ENCODE measurements at regions not wholly inside any gene's neighbourhood (a gene's known extent, or its start where the extent isn't known, plus 50 kb on each side); places are given as distances from the start of the nearest gene placed in this dataset.
"Not testable (repeated sequence)": the region's sequence is repeated elsewhere in the genome, so short reads cannot be mapped to it uniquely, and the experiment has no call there.

GRCh38 chr5:30523061-30523460 is 670.4 kb upstream of the CDH6 start:
- DNase-seq (ENCODE audit: low read depth in 4 of 4, low spot score in 2 of 4) = peak in 1 of 4 donors; percentile 10

GRCh38 chr5:30505014-30505886 is 688.2 kb upstream of the CDH6 start:
- DNase-seq (ENCODE audit: low read depth in 4 of 4, low spot score in 2 of 4) = no peak

- DNase-seq (ENCODE audit: low read depth in 4 of 4, low spot score in 2 of 4) = no peak
Observed at GRCh38 chr5:30502277-30502676, 691.2 kb upstream of the CDH6 start.

- DNase-seq (ENCODE audit: low read depth in 4 of 4, low spot score in 2 of 4) = no peak
Observed at GRCh38 chr5:30501065-30501464, 692.4 kb upstream of the CDH6 start.

- no peak for DNase-seq (ENCODE audit: low read depth in 4 of 4, low spot score in 2 of 4)
Observed at GRCh38 chr5:30500513-30500912, 693.0 kb upstream of the CDH6 start.

GRCh38 chr5:30499402-30499801 is 694.1 kb upstream of the CDH6 start:
- no peak for DNase-seq (ENCODE audit: low read depth in 4 of 4, low spot score in 2 of 4)

GRCh38 chr5:30498972-30499371 is 694.5 kb upstream of the CDH6 start:
- no peak for DNase-seq (ENCODE audit: low read depth in 4 of 4, low spot score in 2 of 4)

- not testable (repeated sequence) for DNase-seq (ENCODE audit: low read depth in 4 of 4, low spot score in 2 of 4)
Observed at GRCh38 chr5:30498509-30498908, 695.0 kb upstream of the CDH6 start.

GRCh38 chr5:30494113-30494512 is 699.4 kb upstream of the CDH6 start:
- DNase-seq (ENCODE audit: low read depth in 4 of 4, low spot score in 2 of 4) = not testable (repeated sequence)

GRCh38 chr5:30479104-30479503 is 714.4 kb upstream of the CDH6 start:
- no peak for DNase-seq (ENCODE audit: low read depth in 4 of 4, low spot score in 2 of 4)

GRCh38 chr5:30475429-30475828 is 718.1 kb upstream of the CDH6 start:
- no peak for DNase-seq (ENCODE audit: low read depth in 4 of 4, low spot score in 2 of 4)

- DNase-seq (ENCODE audit: low read depth in 4 of 4, low spot score in 2 of 4) = no peak
Observed at GRCh38 chr5:30469691-30470090, 723.8 kb upstream of the CDH6 start.

- no peak for DNase-seq (ENCODE audit: low read depth in 4 of 4, low spot score in 2 of 4)
Observed at GRCh38 chr5:30458681-30459080, 734.8 kb upstream of the CDH6 start.

- DNase-seq (ENCODE audit: low read depth in 4 of 4, low spot score in 2 of 4) = not testable (repeated sequence)
Observed at GRCh38 chr5:30455484-30455883, 738.0 kb upstream of the CDH6 start.

GRCh38 chr5:30453168-30453567 is 740.3 kb upstream of the CDH6 start:
- DNase-seq (ENCODE audit: low read depth in 4 of 4, low spot score in 2 of 4) = no peak

- no peak for DNase-seq (ENCODE audit: low read depth in 4 of 4, low spot score in 2 of 4)
Observed at GRCh38 chr5:30450153-30450552, 743.3 kb upstream of the CDH6 start.

GRCh38 chr5:30447431-30447830 is 746.1 kb upstream of the CDH6 start:
- DNase-seq (ENCODE audit: low read depth in 4 of 4, low spot score in 2 of 4) = no peak

GRCh38 chr5:30446456-30446855 is 747.0 kb upstream of the CDH6 start:
- DNase-seq (ENCODE audit: low read depth in 4 of 4, low spot score in 2 of 4) = no peak

- no peak for DNase-seq (ENCODE audit: low read depth in 4 of 4, low spot score in 2 of 4)
Observed at GRCh38 chr5:30438785-30439184, 754.7 kb upstream of the CDH6 start.

- no peak for DNase-seq (ENCODE audit: low read depth in 4 of 4, low spot score in 2 of 4)
Observed at GRCh38 chr5:30436691-30437090, 756.8 kb upstream of the CDH6 start.

GRCh38 chr5:30428866-30429407 is 764.5 kb upstream of the CDH6 start:
- not testable (repeated sequence) for DNase-seq (ENCODE audit: low read depth in 4 of 4, low spot score in 2 of 4)

- DNase-seq (ENCODE audit: low read depth in 4 of 4, low spot score in 2 of 4) = no peak
Observed at GRCh38 chr5:30414078-30414477, 779.4 kb upstream of the CDH6 start.

All from left renal cortex interstitium (tissue), 4 donors.